ENCODE measurements at regions not wholly inside any gene's neighbourhood (a gene's known extent, or its start where the extent isn't known, plus 50 kb on each side); places are given as distances from the start of the nearest gene placed in this dataset.
"Not testable (repeated sequence)": the region's sequence is repeated elsewhere in the genome, so short reads cannot be mapped to it uniquely, and the experiment has no call there.

DNA sequence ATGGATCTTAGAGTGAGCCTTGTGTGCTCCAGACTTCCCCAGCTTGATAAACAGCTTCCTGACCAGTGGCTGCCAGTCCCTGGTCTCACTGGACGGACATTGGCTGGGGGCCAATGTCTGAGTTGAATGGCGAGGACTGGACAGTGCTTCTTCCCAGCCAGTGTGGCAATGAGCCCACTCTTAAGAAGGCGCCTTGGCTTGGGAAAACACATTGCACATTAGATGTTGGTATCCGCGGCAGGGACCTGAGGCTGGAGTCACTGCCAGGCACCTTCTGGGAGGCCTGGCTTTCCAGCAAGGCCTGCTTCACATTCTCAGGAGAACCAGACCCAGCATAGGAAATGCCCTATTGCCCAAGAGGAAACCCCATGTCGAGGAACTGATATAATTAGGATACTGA lies 273.5 kb upstream of the PLGLB1 start:
- DNase-seq (ENCODE audit: extremely low read depth in 1 of 11, low read depth in 9 of 11, low spot score in 4 of 11) = not testable (repeated sequence)

DNA sequence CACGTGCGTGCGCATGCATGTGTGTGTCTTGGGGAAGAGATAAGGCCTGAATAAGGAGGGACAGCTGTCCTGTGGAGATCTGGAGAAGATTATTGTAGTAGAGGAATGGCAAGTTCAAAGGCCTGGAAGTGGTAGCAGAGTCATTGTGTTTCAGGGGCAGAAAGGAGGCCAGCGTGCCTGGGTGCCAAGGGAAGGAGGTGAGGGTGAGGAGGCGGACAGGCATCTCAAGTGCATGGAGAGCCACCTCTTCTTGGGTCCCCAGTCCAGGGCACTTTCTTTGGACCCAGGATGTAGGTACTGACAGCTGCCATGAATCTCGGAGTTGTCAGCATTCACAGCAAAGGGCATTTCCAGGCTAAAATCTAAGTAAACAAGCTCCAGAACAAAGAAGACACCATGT lies 279.7 kb upstream of the PLGLB1 start:
- DNase-seq (ENCODE audit: extremely low read depth in 1 of 11, low read depth in 9 of 11, low spot score in 4 of 11) = not testable (repeated sequence)

DNA sequence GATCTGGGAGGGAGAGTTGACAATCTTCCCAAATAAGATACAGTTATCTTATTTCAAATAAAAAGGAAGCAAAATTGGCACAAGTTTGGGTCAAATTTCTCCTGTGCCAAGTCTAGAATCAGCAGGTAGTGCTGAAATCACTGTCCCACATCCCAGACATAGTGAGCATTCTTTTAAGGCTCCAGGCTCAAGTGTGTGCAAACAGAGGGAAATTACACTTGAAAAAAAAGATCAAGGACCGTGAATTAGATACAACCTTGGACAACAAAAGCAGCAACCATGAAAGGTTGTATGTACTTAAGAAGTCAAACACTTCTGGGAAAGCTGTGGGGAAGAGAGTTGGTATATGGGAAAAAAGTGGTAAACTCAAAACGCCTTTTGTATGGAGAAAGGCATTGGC lies 280.2 kb upstream of the PLGLB1 start:
- not testable (repeated sequence) for DNase-seq (ENCODE audit: extremely low read depth in 1 of 11, low read depth in 9 of 11, low spot score in 4 of 11)

GRCh38 chr2:87308621-87309020 lies 287.0 kb upstream of the PLGLB1 start:
- not testable (repeated sequence) for DNase-seq (ENCODE audit: extremely low read depth in 1 of 11, low read depth in 9 of 11, low spot score in 4 of 11)

GRCh38 chr2:87309785-87310184 lies 288.1 kb upstream of the PLGLB1 start:
- not testable (repeated sequence) for DNase-seq (ENCODE audit: extremely low read depth in 1 of 11, low read depth in 9 of 11, low spot score in 4 of 11)

DNA sequence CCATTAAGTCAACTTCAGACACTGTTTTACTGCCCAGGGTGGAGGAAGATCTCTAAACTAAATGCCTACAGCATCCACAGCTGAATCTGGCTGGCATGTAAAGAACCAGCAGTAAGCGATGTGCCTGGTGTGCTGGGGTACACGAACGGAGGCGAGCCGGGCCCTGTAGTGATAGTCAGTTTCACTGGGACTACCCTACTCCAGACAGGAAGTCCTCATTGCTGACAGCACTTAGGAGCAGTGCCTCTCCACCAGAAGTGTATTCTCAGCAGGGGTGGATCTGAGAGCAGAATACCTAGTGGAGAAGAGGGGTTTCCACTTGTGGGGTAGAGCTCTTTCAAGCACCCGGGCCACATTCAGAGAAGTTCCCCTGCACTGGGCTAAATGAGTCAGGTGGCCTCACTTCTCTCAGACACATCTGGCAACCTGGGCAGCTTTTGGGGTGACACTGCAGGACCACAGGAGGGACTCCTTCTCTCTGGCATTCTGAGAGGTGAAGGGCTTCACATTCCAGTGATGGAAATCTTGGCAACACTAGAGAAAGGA lies 290.3 kb upstream of the PLGLB1 start:
- not testable (repeated sequence) for DNase-seq (ENCODE audit: extremely low read depth in 1 of 11, low read depth in 9 of 11, low spot score in 4 of 11)

DNA sequence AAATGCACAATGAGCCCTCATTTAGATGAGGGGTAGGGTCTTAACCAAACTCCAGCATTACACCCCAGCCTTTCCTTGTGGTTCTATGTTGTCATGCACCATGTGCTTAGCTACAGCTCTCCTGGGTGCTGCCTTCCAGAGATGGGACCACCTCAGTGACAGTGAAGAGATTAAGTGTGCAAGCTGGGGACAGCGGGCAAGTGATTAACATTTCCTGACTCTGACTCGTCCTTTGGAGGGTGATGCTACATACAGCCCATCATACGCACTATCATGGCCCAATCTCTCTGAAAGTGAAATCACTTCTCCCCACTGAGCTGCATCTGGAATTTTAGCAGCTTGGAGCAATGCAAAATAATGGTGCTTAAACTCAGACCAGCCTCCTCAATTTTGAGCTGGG lies 293.0 kb upstream of the PLGLB1 start:
- not testable (repeated sequence) for DNase-seq (ENCODE audit: extremely low read depth in 1 of 11, low read depth in 9 of 11, low spot score in 4 of 11)

DNA sequence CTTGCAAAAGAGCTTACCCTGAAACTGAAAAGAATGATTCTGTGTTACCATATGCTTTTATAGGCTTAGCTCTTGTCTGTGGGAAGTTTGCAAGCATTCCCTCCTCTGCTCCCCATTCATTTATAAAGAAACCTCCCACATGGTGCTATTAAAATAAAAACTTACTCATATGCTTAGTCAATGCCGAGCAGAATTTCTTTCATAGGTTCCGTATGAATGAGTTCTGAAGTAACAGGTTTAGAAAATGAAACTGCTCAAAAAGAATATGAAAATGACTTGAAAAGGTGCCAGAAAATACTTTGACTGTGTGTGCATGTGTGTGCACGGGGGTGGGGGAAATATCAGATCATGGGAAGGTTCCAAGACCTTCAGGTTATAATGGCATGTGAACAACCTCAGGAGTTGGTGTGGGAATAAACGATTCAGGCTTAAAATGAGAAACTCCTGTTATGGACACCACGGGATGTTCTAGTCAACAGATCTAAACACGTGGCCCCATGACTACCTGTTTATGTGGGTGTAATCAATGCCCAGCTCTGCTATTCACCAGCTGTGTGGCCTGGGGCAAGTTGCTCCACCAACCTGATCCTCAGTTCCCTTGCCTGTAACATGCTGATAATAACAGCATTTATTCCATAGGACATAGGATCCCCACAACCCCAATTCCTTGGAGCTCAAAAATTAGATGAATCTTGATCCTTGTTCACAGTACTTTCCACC lies 293.7 kb upstream of the PLGLB1 start:
- DNase-seq (ENCODE audit: extremely low read depth in 1 of 11, low read depth in 9 of 11, low spot score in 4 of 11) = not testable (repeated sequence)

DNA sequence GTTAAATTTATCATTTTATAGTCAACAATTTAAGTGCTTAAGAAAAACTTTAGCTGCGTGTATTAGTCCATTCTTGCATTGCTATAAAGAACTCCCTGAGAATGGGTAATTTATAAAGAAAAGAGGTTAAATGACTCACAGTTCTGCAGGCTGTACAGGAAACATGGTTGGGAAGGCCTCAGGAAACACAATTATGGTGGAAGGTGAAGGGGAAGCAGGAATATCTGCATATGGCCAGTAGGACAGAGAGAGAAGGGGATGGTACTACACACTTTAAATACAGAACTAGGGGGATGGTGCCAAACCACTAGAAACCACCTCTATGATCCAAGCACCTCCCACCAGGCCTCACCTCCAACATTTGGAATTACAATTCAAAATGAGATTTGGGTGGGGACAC lies 295.5 kb upstream of the PLGLB1 start:
- not testable (repeated sequence) for DNase-seq (ENCODE audit: extremely low read depth in 1 of 11, low read depth in 9 of 11, low spot score in 4 of 11)

DNA sequence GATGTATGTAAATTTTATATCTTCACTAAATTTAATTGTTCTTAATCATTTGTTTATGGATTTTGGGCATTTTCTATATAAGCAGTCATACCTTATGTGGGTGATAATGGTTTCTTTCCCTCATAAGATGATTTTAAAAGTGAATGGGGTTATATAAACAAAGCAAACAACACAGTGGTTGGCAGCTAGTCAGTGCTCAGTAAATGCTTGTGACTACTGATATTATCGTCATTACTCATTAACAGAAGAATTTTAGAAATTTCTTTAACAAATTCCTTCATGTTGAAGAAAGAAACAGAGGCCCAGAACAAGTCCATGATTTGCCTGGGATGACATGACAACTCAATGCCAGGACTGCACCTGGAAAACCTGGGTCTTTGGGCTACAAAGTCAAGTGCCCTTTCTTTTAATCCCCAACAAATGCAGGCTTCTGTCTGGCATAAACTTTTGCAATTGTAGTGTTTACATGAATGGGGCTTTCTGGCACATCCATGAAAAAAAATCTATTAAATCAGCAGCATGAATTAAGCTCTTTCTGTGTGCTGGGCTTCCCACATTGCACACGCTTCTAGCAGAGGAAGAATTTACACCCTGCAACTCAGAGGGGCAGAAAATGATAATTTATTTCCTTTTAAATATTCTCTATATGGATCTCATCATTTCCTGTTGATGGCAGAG lies 297.3 kb upstream of the PLGLB1 start:
- DNase-seq (ENCODE audit: extremely low read depth in 1 of 11, low read depth in 9 of 11, low spot score in 4 of 11) = not testable (repeated sequence)

DNA sequence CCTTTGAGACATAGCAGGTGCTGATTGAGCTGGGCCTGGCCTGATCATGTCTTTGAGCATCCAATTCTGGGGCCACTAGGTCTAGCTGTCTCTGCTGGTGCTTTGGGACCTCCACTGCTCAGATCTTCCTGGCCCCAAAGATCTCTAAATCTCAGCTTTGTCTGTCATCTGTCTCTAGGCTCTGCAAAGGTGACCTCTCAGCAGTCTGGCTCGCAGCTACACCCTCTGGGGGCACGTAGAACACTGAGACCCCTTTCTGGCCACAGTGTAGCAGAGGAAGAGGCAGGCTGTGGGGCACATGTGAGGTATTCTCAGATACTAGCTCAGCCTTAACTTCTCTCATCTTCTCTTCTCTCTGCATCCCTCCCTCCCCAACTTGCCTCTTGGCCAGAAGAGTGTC lies 298.1 kb upstream of the PLGLB1 start:
- DNase-seq (ENCODE audit: extremely low read depth in 1 of 11, low read depth in 9 of 11, low spot score in 4 of 11) = not testable (repeated sequence)

- not testable (repeated sequence) for DNase-seq (ENCODE audit: extremely low read depth in 1 of 11, low read depth in 9 of 11, low spot score in 4 of 11)
Observed at GRCh38 chr2:87321201-87321600, 299.6 kb upstream of the PLGLB1 start.

DNA sequence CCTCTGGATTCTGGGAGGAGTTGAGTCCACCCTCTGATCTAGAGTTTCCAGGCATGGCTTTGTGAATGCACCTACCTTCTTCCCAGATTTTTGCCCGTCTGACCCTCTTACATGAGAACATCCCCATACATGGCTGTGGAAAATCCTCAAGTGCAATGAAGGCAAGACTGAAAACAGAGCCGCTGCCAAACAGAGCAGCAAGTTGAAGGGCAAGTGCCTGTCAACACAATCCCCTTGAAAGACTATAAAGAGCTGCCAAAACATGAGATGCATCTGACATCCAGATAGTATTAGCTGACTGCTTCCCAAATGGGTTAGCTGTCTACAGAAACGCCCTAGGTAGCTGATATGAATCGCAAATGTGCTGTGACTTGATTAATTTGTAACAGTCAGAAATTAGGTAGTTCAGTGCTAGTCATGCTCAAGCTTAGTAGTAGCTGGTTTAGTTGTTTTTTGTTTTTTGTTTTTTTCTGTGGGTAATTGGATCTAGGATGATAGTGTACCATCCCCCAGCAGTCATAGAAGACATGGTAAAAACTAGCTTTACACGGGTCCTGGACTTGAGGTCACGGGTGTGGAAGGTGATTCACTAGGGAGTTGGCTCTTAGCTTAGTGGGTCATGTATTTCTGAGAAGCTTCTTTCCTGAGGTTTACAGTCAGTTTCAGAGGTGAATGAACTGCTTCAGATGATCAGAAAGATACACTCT lies 302.8 kb upstream of the PLGLB1 start:
- not testable (repeated sequence) for DNase-seq (ENCODE audit: extremely low read depth in 1 of 11, low read depth in 9 of 11, low spot score in 4 of 11)

- DNase-seq (ENCODE audit: extremely low read depth in 1 of 11, low read depth in 9 of 11, low spot score in 4 of 11) = not testable (repeated sequence)
Observed at GRCh38 chr2:87325042-87325910, 303.6 kb upstream of the PLGLB1 start.

DNA sequence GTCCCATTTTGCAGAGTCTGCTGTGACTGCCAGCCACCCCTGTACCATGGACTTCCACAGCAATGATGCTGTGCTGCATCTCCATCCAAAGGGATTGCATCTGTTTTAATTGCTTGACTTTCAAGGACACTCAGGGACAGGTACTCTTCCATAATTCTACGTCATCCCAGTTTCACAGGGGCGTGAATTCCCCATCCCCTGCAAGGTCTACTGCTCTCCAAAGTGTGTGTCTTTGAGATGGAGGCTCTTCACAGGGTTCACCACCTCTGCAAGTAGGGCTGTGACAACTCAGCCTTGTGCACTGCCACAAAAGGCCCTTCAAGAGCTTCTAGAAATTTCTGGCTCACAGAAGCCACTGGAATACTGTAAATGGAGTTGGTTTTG lies 304.3 kb upstream of the PLGLB1 start:
- not testable (repeated sequence) for DNase-seq (ENCODE audit: extremely low read depth in 1 of 11, low read depth in 9 of 11, low spot score in 4 of 11)

DNA sequence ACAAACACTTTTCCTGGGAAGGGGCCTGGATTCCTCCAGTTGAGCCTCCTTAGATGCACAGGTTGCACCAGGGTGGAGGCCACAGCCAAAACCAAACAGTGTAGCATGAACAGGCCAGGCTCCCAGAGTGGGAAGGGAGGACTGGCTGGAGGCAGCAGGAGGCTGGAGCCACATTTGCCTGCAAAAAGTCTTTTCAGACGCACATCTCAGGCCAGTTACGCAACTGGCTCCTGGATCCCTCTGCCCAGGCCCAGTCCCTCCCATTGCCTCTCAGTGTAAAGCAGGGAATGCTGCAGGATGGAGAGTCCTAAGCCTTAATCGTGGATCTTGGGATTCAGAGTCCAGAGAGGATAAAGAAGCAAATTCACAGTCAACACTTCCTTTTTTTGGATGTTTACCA lies 305.1 kb upstream of the PLGLB1 start:
- not testable (repeated sequence) for DNase-seq (ENCODE audit: extremely low read depth in 1 of 11, low read depth in 9 of 11, low spot score in 4 of 11)

DNA sequence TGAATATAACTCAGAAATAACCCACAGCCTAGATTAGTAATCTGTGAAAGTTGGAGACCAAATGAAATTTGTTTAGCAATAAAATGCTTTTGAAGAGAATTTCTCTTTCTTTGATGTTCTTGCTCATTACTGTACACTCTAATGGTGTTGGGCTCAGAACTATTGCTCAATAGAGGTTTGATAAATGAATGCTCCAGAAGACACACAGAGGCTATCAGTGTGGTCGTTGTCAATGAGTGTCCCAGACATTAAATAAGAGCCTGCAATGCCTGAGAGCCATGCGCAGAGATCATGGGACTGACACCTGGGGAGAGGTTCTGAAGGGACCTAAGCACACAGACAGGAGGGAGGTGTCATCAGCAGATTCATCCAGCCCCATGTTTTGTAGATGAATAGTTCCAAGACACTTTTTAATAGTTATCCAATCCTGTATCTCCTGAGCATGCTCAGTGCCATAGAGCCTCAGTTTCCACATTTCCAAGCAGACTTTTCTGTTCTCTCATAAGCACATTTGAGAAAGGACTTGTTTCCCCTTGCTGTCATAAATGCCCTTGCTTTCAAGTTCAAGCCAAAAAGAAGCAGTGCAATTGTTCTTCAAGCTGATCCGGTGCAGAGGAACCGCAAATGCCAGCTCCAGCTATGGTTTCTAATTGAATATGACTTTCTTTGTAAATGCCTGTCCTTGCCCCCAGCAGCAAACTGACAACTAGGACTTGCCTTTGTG lies 306.2 kb upstream of the PLGLB1 start:
- not testable (repeated sequence) for DNase-seq (ENCODE audit: extremely low read depth in 1 of 11, low read depth in 9 of 11, low spot score in 4 of 11)

GRCh38 chr2:87329529-87329928 lies 307.9 kb upstream of the PLGLB1 start:
- not testable (repeated sequence) for DNase-seq (ENCODE audit: extremely low read depth in 1 of 11, low read depth in 9 of 11, low spot score in 4 of 11)
